Activated B cell treated with CpG ODN at 0.5 μM for 24 hours (primary cell): ENCODE measurements at regions not wholly inside any gene's neighbourhood (a gene's known extent, or its start where the extent isn't known, plus 50 kb on each side); places are given as distances from the start of the nearest gene placed in this dataset.

Experiments used
- ATAC-seq: fragments of 200-7000 bp; cut with Tn5 transposase; one replicate; pipeline ENCODE4 v1.10.0; 2021; ENCODE audit warnings: low read depth, mild to moderate bottlenecking, moderate library complexity
- CTCF ChIA-PET: fragments of 350-600 bp; sonication (Branson Sonifier 250); formaldehyde crosslinking; loops from one replicate; lab custom pipeline; 2021; ENCODE audit warnings: antibody characterized with exemption; lab: Charles Lee
- POLR2A ChIA-PET: fragments of 350-600 bp; sonication (Branson Sonifier 250); formaldehyde crosslinking; loops from one replicate; lab custom pipeline; 2021; ENCODE audit warnings: antibody characterized with exemption; lab: Charles Lee
- DNase-seq: peaks from one replicate; pipeline ENCODE4 v3.0.0; 2022
- H3K27ac Mint-ChIP-seq: one replicate; pipeline ENCODE4 v1.8.0; 2020; ENCODE audit warnings: mixed read lengths
- H3K27me3 Mint-ChIP-seq: one replicate; pipeline ENCODE4 v1.8.0; 2021; ENCODE audit warnings: mixed read lengths
- H3K36me3 Mint-ChIP-seq: one replicate; pipeline ENCODE4 v1.8.0; 2021; ENCODE audit warnings: low read depth, mixed read lengths
- H3K4me1 Mint-ChIP-seq: one replicate; pipeline ENCODE4 v1.8.0; 2021; ENCODE audit warnings: mixed read lengths
- H3K4me3 Mint-ChIP-seq: one replicate; pipeline ENCODE4 v1.8.0; 2020; ENCODE audit warnings: mild to moderate bottlenecking, mixed read lengths
- H3K9me3 Mint-ChIP-seq: one replicate; pipeline ENCODE4 v1.8.0; 2020; ENCODE audit warnings: mixed read lengths
- intact Hi-C: fragments of 100-400 bp; cut with micrococcal nuclease; formaldehyde crosslinking; loops from one replicate; pipeline ENCODE4 v1.15.1; 2024
- TF ChIP-seq, protein P1 (sequence below): fragments of 200-600 bp; IDR thresholded peaks from one replicate; pipeline ENCODE4 v1.8.0; 2022; ENCODE audit warnings: antibody characterized with exemption, mild to moderate bottlenecking

GRCh38 chr15:95829062-95829461 is 501.4 kb upstream of the NR2F2 start:
- H3K27ac Mint-ChIP-seq, result no peak overlapping the region
- H3K9me3 Mint-ChIP-seq, result no peaks in the 10 kb centered on the region
- DNase-seq, result no peak
- TF ChIP-seq, protein P1, sequence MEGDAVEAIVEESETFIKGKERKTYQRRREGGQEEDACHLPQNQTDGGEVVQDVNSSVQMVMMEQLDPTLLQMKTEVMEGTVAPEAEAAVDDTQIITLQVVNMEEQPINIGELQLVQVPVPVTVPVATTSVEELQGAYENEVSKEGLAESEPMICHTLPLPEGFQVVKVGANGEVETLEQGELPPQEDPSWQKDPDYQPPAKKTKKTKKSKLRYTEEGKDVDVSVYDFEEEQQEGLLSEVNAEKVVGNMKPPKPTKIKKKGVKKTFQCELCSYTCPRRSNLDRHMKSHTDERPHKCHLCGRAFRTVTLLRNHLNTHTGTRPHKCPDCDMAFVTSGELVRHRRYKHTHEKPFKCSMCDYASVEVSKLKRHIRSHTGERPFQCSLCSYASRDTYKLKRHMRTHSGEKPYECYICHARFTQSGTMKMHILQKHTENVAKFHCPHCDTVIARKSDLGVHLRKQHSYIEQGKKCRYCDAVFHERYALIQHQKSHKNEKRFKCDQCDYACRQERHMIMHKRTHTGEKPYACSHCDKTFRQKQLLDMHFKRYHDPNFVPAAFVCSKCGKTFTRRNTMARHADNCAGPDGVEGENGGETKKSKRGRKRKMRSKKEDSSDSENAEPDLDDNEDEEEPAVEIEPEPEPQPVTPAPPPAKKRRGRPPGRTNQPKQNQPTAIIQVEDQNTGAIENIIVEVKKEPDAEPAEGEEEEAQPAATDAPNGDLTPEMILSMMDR, result no peak
- ChIA-PET CTCF (no interaction called here), POLR2A (no interaction called here)
- H3K4me1 Mint-ChIP-seq, result no peaks in the 10 kb centered on the region
- intact Hi-C loops, result no loop called here
- H3K4me3 Mint-ChIP-seq, result no peak overlapping the region
- no peak for ATAC-seq
- H3K36me3 Mint-ChIP-seq, result no peaks in the 10 kb centered on the region
- no peaks in the 10 kb centered on the region for H3K27me3 Mint-ChIP-seq

GRCh38 chr15:95830281-95830680 is 500.2 kb upstream of the NR2F2 start:
- intact Hi-C loops, result no loop called here
- no peak overlapping the region for H3K4me3 Mint-ChIP-seq
- ATAC-seq (no peak), DNase-seq (no peak)
- ChIA-PET POLR2A (no interaction called here), CTCF (no interaction called here)
- no peaks in the 10 kb centered on the region for H3K27me3 Mint-ChIP-seq
- TF ChIP-seq, protein P1, result no peak
- H3K4me1 Mint-ChIP-seq, result no peaks in the 10 kb centered on the region
- H3K27ac Mint-ChIP-seq, result no peak overlapping the region
- H3K36me3 Mint-ChIP-seq, result no peaks in the 10 kb centered on the region
- H3K9me3 Mint-ChIP-seq, result no peaks in the 10 kb centered on the region

GRCh38 chr15:95832668-95833067 is 497.8 kb upstream of the NR2F2 start:
- H3K27ac Mint-ChIP-seq, result no peak overlapping the region
- TF ChIP-seq, protein P1, result no peak
- POLR2A ChIA-PET, result no interaction called here
- no peaks in the 10 kb centered on the region for H3K4me1 Mint-ChIP-seq
- no peaks in the 10 kb centered on the region for H3K27me3 Mint-ChIP-seq
- DNase-seq, result no peak
- ATAC-seq, result no peak
- H3K36me3 Mint-ChIP-seq, result no peaks in the 10 kb centered on the region
- no peaks in the 10 kb centered on the region for H3K9me3 Mint-ChIP-seq
- H3K4me3 Mint-ChIP-seq, result no peak overlapping the region
- intact Hi-C loops, result no loop called here
- CTCF ChIA-PET, result no interaction called here

DNA sequence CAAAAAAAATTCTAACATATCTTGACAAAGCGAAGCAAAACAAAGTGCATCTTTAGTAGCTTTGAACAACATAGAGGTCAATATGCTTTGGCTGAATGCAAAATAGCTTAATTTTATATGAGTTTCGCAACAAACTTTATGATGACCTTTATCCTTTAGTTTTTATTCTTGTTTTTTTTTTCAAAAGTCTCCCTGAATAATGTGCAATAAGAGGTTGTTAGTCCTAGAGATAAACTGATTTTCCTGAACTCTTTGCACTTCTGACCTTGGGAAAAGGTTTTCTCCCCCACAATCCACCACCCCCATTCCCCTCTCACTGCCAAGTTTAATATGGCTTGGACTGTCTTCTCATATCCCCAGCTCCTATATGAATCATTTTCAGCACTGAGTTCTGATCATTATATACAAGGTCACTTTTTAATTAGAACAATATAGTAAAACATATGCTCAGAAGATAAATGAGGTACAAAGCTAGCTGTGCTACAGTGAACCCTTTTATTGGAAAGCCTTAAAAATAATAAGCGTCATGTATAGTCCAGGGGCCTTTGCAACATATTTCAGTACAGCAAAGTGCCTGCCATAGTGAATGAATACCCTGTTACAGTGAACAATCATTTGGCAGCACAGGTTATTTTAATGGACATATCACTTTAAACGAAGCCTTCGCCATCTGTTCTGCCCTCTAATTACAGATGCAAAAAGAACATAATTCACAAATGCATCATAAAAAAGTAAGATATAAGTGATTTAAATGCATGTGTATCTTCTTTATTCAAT is 496.3 kb upstream of the NR2F2 start:
- Mint-ChIP-seq H3K27ac (no peak overlapping the region), H3K4me1 (no peaks in the 10 kb centered on the region), H3K27me3 (no peaks in the 10 kb centered on the region), H3K4me3 (no peak overlapping the region), H3K9me3 (peaks cover 3% of the 10 kb centered on the region), H3K36me3 (no peaks in the 10 kb centered on the region)
- TF ChIP-seq, protein P1, result no peak
- no peak for DNase-seq
- no peak for ATAC-seq
- intact Hi-C loops, result no loop called here
- ChIA-PET POLR2A (no interaction called here), CTCF (no interaction called here)

DNA sequence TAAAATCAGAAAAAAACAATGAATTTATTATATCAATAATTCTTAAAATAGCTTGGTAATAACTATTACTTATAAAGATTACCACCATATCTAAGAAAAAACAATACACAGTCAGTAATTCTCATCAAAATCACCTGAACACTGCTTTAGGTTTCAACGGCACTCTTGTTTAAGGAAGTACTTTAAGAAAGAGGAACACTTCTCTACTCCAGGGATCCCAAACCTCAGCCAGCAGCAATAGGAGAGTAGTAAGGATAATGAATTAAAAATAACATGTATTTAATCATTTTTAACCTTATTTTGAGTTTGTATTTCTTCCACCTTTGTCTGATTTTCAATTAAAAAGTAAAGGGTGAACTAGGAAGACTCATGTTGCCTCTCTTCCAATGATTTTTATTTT is 494.0 kb upstream of the NR2F2 start:
- intact Hi-C loops, result no loop called here
- H3K9me3 Mint-ChIP-seq, result peaks cover 3% of the 10 kb centered on the region
- CTCF ChIA-PET, result no interaction called here
- H3K27me3 Mint-ChIP-seq, result no peaks in the 10 kb centered on the region
- no peak for ATAC-seq
- no peaks in the 10 kb centered on the region for H3K4me1 Mint-ChIP-seq
- DNase-seq, result no peak
- H3K36me3 Mint-ChIP-seq, result no peaks in the 10 kb centered on the region
- TF ChIP-seq, protein P1, result no peak
- POLR2A ChIA-PET, result no interaction called here
- no peak overlapping the region for H3K27ac Mint-ChIP-seq
- no peak overlapping the region for H3K4me3 Mint-ChIP-seq
